Lung (tissue), 11 donors: ENCODE measurements at regions not wholly inside any gene's neighbourhood (a gene's known extent, or its start where the extent isn't known, plus 50 kb on each side); places are given as distances from the start of the nearest gene placed in this dataset.

Source experiments
- ATAC-seq: fragments of 200-7000 bp; cut with Tn5 transposase; one replicate; pipeline ENCODE4 v1.9.1; 2020; ENCODE audit warnings: moderate number of reproducible peaks; ENCODE audit not compliant: insufficient read depth, low FRiP score
- DNase-seq, 3 donors: peaks; one replicate each; pipeline ENCODE4 v3.0.0-alpha.2; 2013 to 2017
- H3K27ac ChIP-seq, 2 donors: one replicate each; pipeline ENCODE4 v1.5.1; 2013; ENCODE audit warnings: mild to moderate bottlenecking in 2 of 2, moderate library complexity in 2 of 2, control low read depth in 1 of 2, inconsistent platforms in 1 of 2, low read depth in 1 of 2, low read length in 1 of 2
- H3K27me3 ChIP-seq, 3 donors: one replicate each; pipeline ENCODE4 v1.5.1; 2013; ENCODE audit warnings: low read length in 2 of 3; ENCODE audit not compliant: control insufficient read depth in 3 of 3, insufficient read depth in 3 of 3
- H3K36me3 ChIP-seq, 4 donors: one replicate each; pipeline ENCODE4 v1.5.1; 2013; ENCODE audit warnings: low read length in 4 of 4, mild to moderate bottlenecking in 1 of 4, moderate library complexity in 1 of 4; ENCODE audit not compliant: control insufficient read depth in 4 of 4, insufficient read depth in 4 of 4
- H3K4me1 ChIP-seq, 5 donors: one replicate each; pipeline ENCODE4 v1.5.1; 2013; ENCODE audit warnings: low read length in 5 of 5, mild to moderate bottlenecking in 2 of 5, moderate library complexity in 1 of 5; ENCODE audit not compliant: control insufficient read depth in 5 of 5, insufficient read depth in 5 of 5
- H3K4me3 ChIP-seq: one replicate; pipeline ENCODE4 v1.5.1; 2013; ENCODE audit warnings: mild to moderate bottlenecking, control low read depth, moderate library complexity
- H3K9ac ChIP-seq, 2 donors: one replicate each; pipeline ENCODE4 v1.5.1; 2013; ENCODE audit warnings: low read length in 2 of 2, control low read depth in 1 of 2; ENCODE audit not compliant: insufficient read depth in 1 of 2
- H3K9me3 ChIP-seq, 4 donors: one replicate each; pipeline ENCODE4 v1.5.1; 2013; ENCODE audit warnings: low read length in 3 of 4, mild to moderate bottlenecking in 1 of 4, moderate library complexity in 1 of 4; ENCODE audit not compliant: control insufficient read depth in 4 of 4, insufficient read depth in 3 of 4
- WGBS, 2 donors: extraction: QIAGEN DNeasy Blood & Tissue Kit; methylation state at CpG; one replicate each; pipeline ENCODE4 v1.1.7; 2013; 5-methylcytosine and 5-hydroxymethylcytosine counted together
- TF ChIP-seq, protein P1 (sequence below): IDR thresholded peaks from 2 replicates; pipeline ENCODE4 v1.5.1; 2012; ENCODE audit warnings: mild to moderate bottlenecking; ENCODE audit errors: control extremely low read depth, extremely low read depth
- donor health status: control.
- donor health status: control.
- donor health status: Bipolar disorder and iron deficiency.
- donor health status: healthy.
- donor health status: DM: yes; HTN: yes; CAD: no.

DNA sequence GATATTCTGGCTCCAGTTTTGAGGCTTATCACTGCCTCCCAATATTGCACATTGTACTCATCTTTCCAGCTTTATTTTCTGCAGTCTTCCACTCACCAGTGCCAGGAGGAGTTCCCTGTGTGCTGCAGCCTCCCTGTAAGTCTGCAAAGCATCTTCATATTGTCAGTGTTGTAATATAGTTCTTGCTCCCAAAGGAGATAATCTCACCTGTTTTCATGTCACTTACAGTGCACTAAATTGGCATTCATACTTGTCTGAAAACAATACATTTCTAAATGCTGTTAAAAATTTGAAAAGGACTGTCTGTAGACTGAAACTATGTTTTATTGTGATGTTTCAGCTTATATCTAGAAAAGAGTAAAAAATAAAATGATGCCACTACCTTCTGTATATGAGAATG lies 146.8 kb upstream of the TMTC1 start:
- H3K27ac ChIP-seq, result no peak overlapping the region
- no peaks in the 10 kb centered on the region for H3K36me3 ChIP-seq
- H3K4me3 ChIP-seq, result no peak overlapping the region
- H3K27me3 ChIP-seq, result peaks cover 0 to 3% (median 0%) of the 10 kb centered on the region in 3 donors
- H3K9ac ChIP-seq, result no peak overlapping the region
- peaks cover 0 to 3% (median 0%) of the 10 kb centered on the region in 4 donors for H3K9me3 ChIP-seq
- DNase-seq (no peak), ATAC-seq (no peak)
- no peaks in the 10 kb centered on the region for H3K4me1 ChIP-seq
- TF ChIP-seq, protein P1, sequence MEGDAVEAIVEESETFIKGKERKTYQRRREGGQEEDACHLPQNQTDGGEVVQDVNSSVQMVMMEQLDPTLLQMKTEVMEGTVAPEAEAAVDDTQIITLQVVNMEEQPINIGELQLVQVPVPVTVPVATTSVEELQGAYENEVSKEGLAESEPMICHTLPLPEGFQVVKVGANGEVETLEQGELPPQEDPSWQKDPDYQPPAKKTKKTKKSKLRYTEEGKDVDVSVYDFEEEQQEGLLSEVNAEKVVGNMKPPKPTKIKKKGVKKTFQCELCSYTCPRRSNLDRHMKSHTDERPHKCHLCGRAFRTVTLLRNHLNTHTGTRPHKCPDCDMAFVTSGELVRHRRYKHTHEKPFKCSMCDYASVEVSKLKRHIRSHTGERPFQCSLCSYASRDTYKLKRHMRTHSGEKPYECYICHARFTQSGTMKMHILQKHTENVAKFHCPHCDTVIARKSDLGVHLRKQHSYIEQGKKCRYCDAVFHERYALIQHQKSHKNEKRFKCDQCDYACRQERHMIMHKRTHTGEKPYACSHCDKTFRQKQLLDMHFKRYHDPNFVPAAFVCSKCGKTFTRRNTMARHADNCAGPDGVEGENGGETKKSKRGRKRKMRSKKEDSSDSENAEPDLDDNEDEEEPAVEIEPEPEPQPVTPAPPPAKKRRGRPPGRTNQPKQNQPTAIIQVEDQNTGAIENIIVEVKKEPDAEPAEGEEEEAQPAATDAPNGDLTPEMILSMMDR, result no peak

DNA sequence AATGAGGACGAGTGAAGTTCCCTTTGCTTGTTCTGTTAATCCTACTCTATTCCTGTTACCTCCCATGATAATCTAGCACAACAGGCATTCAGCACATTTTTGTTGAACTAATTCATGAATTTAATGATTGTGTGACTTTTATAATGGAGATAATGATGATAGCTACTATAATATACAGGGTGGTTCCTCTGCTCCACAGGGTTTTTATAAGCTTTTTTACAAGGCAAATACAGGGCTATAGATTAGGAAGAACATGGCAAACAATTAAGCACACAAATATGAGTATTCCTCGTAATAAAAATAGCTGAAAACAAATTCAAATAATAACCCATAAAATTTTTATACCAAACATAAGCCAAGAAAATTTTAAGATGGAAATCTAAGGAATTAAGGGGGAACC lies 145.6 kb upstream of the TMTC1 start:
- Histone ChIP-seq H3K9ac (no peak overlapping the region), H3K36me3 (no peaks in the 10 kb centered on the region), H3K27me3 (peaks cover 0 to 3% (median 0%) of the 10 kb centered on the region in 3 donors), H3K4me1 (no peaks in the 10 kb centered on the region), H3K4me3 (no peak overlapping the region), H3K27ac (no peak overlapping the region), H3K9me3 (no peaks in the 10 kb centered on the region)
- no peak for ATAC-seq
- DNase-seq, result no peak
- 81 to 88% methylated on average over 2 of the region's 2 CpGs for whole genome bisulfite sequencing, 2 donors
- TF ChIP-seq, protein P1, result no peak

DNA sequence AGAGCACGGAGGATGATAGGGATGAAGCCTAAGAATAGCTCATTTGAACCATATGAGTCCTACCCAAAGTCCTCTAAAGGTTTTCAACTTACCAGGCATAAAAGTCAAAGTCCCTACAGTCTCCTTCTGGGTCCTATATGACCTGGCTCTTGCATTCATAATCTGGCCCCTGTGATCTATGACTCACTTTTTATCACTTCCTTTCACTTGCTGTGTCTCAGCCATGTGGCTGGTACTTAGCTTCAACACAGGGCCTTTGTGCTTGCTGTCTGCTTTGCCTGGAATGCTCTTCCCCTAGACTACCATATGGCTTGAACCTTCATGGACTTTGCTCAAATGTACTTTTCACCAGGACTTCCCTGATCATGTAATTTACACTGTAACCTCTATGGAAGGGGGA lies 137.6 kb upstream of the TMTC1 start:
- no peaks in the 10 kb centered on the region for H3K27me3 ChIP-seq
- H3K36me3 ChIP-seq, result no peaks in the 10 kb centered on the region
- H3K9me3 ChIP-seq, result peaks cover 0 to 2% (median 0%) of the 10 kb centered on the region in 4 donors
- no peak for DNase-seq
- H3K9ac ChIP-seq, result no peak overlapping the region
- WGBS, 2 donors, result 33 to 41% methylated on average over 1 of the region's 1 CpG
- no peak overlapping the region for H3K4me3 ChIP-seq
- H3K27ac ChIP-seq, result no peak overlapping the region
- TF ChIP-seq, protein P1, result no peak
- no peaks in the 10 kb centered on the region for H3K4me1 ChIP-seq
- ATAC-seq, result no peak

DNA sequence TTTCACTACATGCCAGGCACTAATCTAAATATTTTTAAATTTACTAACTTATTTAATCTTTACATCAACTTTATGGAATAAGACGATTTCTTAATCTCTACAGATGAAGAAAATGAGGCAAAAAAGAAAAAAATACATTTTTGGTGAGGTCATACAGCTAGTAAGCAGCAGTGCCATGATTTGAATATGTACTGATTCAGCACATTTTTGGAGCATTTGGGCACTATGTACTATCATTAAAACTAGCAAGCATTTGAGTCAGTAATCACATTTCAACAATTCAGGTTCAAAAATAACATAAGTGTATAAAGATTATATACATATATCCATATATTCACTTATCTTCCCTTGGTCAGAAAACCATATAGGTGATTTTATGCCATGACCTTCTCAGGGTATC lies 124.4 kb upstream of the TMTC1 start:
- Histone ChIP-seq H3K9me3 (no peaks in the 10 kb centered on the region), H3K36me3 (no peaks in the 10 kb centered on the region), H3K27me3 (no peaks in the 10 kb centered on the region), H3K4me3 (no peak overlapping the region), H3K27ac (no peak overlapping the region), H3K4me1 (no peaks in the 10 kb centered on the region), H3K9ac (no peak overlapping the region)
- no peak for DNase-seq
- 40 to 45% methylated on average over 1 of the region's 1 CpG for WGBS, 2 donors
- TF ChIP-seq, protein P1, result no peak
- no peak for ATAC-seq
